ENCODE measurements at regions not wholly inside any gene's neighbourhood (a gene's known extent, or its start where the extent isn't known, plus 50 kb on each side); places are given as distances from the start of the nearest gene placed in this dataset.

DNA sequence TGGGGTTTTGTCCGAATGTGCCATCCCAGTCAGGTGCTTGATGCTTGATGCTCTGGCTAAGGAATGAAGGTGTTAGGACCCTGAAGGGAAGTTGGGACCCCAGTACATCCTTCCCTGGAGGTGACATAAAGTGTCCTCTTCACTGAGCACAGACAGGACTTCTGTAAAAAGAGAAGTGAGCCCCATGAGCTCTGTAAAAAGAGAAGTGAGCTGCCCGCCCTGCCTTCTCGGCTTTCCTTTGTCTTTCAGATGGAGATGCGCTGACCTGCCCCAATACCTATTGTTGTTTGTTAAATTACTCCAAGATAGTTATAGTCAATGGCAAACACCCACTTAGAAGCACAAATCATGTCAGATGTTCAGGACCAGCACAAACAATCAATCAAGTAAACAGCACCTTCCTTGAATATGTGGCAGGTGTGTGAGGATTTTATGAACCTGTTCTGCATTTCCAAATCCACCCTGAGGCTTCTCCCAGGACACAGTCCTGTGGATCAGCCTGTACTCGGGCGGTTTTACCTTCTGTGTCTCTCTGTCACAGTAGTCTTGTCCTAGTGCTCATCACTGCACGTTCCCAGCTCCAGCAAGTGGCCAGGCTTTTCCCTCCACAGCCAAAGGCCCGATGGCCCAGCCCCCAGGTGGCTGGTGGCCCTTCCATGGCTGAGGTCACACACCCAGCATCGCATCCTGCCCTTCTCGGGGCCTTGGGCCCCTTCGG is 191.4 kb downstream of the MTRR start:
- no peak for DNase-seq (ENCODE audit: low spot score)
- Histone ChIP-seq H3K27ac (no peak overlapping the region), H3K4me3 (no peak overlapping the region)
- no peak for TF ChIP-seq CTCF (IDR thresholded peaks at IDR 0.05)

GRCh38 chr5:8060953-8061429 is 192.0 kb downstream of the MTRR start:
- no peak for TF ChIP-seq CTCF (IDR thresholded peaks at IDR 0.05)
- Histone ChIP-seq H3K27ac (no peak overlapping the region), H3K4me3 (no peak overlapping the region)
- no peak for DNase-seq (ENCODE audit: low spot score)

DNA sequence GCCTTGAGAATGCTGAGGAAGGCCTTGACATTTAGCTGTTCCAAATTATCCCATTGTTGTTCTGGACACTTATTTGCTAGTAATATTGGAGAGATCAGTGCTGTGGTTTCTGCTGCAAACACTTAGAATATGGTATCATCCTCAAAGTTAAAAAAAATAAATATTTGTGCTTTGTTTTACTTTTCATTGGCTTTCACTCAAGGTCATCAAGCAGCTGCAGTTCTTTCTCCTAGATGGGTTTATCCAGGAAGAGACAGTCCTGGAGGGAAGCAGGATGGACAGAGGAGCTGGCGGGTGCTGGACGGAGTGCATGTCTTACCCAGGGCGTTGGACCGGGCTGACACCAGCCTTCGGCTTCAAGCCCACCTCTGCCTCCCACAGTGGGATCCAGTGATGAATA is 193.6 kb downstream of the MTRR start:
- no peak for TF ChIP-seq CTCF (IDR thresholded peaks at IDR 0.05)
- H3K4me3 ChIP-seq: no peak overlapping the region
- DNase-seq (ENCODE audit: low spot score): no peak
- no peak overlapping the region for H3K27ac ChIP-seq

DNA sequence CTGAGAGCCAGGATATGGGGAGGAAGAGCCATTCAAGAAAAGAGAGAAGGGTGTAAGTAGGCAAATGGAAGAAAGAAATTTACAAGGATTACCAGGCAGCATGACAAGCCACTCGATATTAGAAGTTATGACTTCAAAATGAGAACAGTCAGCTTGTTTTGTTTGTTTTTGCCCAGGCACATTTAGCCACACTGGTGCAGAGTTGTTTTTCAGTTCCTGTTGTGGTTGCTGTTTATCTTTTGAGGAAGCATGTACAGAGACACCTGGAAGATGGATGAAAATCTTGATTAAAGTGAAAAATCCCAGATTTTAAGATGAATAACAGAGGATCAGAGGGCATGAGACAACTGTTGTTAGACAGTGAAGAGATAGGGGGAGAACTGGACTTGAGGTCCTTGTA is 199.1 kb downstream of the MTRR start:
- no peak for TF ChIP-seq CTCF (IDR thresholded peaks at IDR 0.05)
- no peak overlapping the region for H3K4me3 ChIP-seq
- H3K27ac ChIP-seq: no peak overlapping the region
- no peak for DNase-seq (ENCODE audit: low spot score)

DNA sequence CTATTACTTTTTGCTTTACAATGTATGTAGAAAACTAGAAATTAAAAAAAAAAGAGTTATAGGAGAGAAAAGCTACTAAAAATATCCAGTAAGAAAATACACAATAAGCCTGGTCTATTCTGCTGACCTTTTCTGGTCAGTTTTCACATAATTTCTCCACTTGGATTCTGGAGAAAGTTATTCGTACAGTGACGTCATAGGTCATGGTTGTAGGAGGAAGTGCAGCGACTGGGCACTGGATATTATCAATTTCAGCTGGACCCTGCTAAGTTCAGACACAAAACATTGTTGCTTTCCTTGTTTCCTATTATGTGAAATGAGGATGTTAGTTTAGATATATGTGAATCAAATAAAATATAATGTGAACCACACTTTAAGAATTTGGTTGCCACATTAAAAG is 201.2 kb downstream of the MTRR start:
- no peak for TF ChIP-seq CTCF (IDR thresholded peaks at IDR 0.05)
- no peak for DNase-seq (ENCODE audit: low spot score)
- H3K27ac ChIP-seq: no peak overlapping the region
- no peak overlapping the region for H3K4me3 ChIP-seq

DNA sequence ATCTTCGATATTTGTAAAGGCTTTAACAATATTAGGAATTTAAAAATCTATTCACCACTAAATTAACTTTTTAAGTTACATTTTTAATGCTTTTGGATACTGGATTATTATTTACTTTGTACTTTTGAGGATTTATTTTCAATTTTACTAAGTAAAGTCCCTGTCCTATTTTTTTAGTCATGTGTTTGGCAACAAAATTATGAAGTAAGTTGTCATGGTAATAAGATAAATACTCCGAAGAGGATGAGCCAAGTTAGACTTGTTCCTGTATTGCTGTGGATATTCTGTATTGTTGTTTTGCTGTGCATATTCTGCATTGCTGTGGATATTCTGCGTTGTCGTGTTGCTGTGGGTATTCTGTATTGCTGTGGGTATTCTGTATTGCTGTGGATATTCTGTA is 210.1 kb downstream of the MTRR start:
- H3K27ac ChIP-seq: no peak overlapping the region
- H3K4me3 ChIP-seq: no peak overlapping the region
- no peak for DNase-seq (ENCODE audit: low spot score)
- no peak for TF ChIP-seq CTCF (IDR thresholded peaks at IDR 0.05)

DNA sequence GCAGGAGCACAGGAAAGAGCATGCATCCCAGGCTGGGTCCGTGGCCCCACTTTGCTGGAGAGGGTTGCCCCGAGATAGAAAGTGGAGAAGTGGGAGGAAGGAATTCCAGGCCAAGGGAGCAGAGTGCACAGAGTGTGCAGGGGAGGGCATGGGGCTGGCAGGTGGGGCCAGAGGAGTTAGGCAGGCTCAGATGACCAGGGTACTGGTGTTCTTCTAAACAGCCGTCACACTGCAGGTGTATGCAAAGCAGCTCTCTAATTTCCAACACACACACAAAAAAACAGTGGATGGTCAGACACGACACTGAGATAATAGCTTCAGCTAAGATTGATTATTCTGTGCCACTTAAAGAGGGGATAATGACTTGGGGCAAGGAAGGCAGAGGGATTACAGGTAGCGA is 212.2 kb downstream of the MTRR start:
- no peak for DNase-seq (ENCODE audit: low spot score)
- no peak overlapping the region for H3K27ac ChIP-seq
- TF ChIP-seq CTCF (IDR thresholded peaks at IDR 0.05): no peak
- H3K4me3 ChIP-seq: no peak overlapping the region
